ENCODE measurements at regions not wholly inside any gene's neighbourhood (a gene's known extent, or its start where the extent isn't known, plus 50 kb on each side); places are given as distances from the start of the nearest gene placed in this dataset.
"Not testable (repeated sequence)": the region's sequence is repeated elsewhere in the genome, so short reads cannot be mapped to it uniquely, and the experiment has no call there.

- DNase-seq: no peak
Observed at GRCh38 chr4:52373650-52374049, 285.5 kb downstream of the USP46 start.

- DNase-seq: no peak
Observed at GRCh38 chr4:52374877-52375276, 284.2 kb downstream of the USP46 start.

DNA sequence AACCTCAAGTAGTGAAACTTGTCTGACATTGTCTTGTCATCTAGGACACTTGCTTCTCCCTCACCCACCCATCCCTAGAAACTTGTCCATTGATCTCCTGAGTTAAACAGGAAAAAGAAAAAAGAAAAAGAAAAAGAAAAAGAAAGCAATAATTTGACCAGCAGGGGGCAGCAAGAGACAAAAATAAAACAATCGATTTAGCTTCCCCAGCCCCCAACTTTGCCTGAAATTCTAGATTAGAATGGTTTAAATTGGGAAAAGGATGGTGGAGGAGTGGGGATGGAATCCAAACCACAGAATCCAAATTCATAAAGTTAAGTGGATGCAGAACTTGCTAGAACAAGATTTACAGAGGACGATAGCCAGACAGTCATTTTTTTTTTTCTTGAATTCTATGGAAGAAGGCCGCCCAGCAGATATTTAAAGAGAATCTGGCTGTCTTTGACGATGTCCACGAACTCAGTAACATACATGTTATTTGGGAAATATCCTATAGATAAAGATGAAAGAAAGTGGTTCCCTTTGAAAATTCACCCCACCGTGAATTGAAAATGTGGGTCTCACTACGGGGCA lies 282.9 kb downstream of the USP46 start:
- DNase-seq: peak; percentile 13

DNA sequence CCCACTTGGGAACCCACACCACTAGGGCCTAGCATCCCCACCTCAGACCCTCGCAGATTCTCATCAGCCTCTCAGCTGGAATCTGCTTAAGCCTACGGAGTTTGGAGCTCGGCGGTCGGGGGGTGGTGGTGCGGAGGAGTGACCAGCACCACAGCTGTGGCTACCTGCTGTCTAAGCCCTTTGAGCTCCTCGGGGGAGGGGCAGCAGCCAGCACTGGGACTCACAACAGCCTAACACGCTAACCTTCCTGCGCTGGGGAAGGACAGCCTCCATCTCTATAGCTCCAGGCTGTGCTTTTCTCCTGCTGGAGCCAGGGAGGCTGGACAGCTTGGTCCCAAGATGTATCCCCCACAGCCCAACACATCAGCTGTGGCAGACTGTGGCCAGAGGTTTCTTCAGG lies 281.5 kb downstream of the USP46 start:
- no peak for DNase-seq

DNA sequence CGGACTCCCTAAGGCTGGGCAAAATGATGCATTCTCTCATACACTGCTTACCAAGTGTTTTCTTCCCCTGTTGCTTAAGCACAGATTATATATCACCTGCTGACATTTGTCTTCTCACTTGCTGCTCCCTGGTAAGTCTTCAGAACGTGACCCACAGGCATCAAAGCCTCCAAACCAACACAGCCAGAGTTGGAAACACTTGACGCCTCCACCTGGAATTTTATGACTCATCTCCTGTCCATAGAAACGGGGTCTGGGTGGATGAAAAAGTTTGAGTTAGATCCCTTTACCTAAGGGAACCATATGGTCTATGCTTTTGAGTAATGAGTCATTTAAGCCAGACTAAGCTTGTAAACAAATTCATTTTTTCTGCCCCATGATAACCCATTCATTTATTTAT lies 251.6 kb downstream of the USP46 start:
- DNase-seq: no peak

DNA sequence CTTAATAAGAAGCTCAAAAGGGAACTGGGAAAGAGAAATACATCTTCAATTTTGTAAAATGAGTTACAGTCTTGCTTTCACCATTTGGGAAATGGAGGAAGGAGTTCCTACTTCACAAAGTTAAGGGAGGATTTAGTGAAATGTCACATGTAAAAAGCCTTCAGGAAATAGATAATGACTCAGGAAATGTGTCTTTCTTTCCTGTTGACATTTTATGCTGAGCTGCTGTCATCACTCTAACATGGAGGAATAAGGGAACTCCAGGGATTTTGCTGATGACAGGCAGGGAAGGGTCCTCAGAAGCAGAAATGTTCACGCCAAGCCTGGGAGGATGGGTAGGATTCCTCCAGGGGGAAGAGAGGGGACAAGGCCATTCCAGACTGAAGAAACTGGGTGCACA lies 251.1 kb downstream of the USP46 start:
- no peak for DNase-seq

GRCh38 chr4:52408471-52408870 lies 250.6 kb downstream of the USP46 start:
- no peak for DNase-seq

DNA sequence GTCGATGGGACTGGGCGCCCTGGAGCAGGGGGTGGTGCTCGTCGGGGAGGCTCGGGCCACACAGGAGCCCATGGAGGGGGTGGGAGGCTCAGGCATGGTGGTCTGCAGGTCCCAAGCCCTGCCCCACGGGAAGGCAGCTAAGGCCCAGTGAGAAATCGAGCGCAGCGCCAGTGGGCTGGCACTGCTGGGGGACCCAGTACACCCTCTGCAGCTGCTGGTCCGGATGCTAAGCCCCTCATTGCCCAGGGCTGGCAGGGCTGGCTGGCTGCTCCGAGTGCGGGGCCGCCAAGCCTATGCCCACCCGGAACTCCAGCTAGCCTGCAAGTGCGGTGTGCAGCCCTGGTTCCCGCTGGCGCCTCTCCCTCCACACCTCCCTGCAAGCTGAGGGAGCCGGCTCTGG lies 249.3 kb downstream of the USP46 start:
- DNase-seq: not testable (repeated sequence)

GRCh38 chr4:52410971-52411370 lies 248.1 kb downstream of the USP46 start:
- no peak for DNase-seq

DNA sequence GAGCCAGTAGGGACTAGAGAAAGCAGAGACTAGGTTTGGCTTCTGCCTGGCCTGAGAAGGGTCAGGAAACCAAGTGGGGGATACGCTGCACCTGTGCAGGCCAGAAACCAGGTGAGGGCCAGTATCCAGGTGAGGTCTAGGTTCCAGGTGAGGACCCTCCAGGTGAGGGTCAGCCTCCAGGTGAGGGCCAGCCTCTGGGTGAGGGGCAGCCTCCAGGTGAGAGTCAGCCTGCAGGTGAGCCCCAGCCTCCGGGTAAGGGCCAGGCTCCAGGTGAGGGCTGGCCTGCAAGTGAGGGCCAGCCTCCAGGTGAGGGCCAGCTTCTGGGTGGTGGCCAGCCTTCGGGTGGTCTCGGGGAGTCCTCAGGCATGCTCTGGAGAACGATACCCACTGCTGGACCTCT lies 238.8 kb downstream of the USP46 start:
- DNase-seq: no peak

GRCh38 chr4:52421811-52422213 lies 237.3 kb downstream of the USP46 start:
- DNase-seq: no peak

- DNase-seq: no peak
Observed at GRCh38 chr4:52423967-52424366, 235.1 kb downstream of the USP46 start.

DNA sequence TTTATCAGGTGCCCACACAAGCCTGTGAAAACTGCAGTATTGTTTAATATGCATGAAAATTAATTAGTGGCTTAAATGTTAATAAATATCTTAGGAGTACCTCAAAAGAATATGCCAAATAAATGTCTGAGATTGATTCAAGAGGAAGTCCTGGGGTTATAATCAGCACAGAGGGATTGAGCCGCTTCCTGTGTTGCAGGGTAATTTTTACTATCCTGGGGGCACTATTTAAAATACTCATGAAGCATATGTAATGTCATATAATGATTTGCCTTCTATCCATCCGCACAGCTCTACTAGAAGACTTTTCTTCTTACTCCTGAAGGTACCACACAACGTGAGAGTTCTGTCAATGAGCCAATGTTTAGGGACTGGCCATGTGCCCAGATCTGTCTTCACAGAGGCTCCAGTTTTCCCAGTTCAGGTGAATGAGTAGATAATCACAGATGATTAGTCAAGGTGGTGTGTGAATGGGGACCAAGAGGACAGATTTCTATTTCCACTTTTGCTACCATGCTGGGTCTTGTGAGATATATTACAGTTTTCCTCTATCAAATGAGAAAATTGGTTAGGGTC lies 233.3 kb downstream of the USP46 start:
- no peak for DNase-seq

DNA sequence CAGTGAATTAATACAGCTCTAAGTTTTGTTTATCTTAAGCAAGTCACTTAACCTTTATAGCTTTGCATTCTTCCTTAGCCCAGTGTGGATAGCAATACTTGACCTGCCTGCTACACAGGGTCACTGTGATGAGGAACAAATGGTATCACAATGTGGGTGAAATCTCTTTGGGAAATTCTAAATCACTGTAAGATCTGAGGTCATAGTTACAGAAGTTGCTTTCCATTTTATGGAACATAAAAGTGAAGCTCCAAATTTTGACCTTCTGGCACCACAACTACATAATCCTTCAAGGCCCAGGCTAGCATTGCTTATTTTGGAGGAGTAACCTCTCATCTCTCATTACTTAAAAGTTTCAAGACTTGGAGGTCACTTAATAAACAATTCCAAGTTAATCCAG lies 227.7 kb downstream of the USP46 start:
- no peak for DNase-seq

DNA sequence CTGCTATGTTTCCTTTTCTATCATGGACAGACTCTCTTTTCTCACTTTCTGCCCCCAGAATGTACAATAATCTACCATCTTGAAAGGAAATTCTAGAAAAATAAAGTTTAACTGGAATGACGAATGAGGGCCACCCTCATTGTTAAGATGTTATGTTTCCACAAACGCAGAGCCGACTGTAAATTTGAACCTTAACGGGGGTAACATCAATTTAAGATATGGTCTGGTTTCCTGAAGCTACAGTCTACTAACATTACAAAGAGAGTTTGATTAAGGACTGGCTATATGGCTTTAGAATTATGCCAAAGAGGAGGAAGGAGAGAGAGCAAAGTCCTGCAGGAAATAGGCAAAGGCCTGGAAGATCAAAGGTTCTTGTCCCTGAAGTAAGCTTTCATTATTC lies 227.2 kb downstream of the USP46 start:
- no peak for DNase-seq

DNA sequence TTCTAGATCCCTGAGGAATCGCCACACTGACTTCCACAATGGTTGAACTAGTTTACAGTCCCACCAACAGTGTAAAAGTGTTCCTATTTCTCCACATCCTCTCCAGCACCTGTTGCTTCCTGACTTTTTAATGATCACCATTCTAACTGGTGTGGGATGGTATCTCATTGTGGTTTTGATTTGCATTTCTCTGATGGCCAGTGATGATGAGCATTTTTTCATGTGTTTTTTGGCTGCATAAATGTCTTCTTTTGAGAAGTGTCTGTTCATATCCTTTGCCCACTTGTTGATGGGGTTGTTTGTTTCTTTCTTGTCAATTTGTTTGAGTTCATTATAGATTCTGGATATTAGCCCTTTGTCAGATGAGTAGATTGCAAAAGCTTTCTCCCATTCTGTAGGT lies 216.6 kb downstream of the USP46 start:
- not testable (repeated sequence) for DNase-seq

- DNase-seq: no peak
Observed at GRCh38 chr4:52472444-52472843, 186.7 kb downstream of the USP46 start.

DNA sequence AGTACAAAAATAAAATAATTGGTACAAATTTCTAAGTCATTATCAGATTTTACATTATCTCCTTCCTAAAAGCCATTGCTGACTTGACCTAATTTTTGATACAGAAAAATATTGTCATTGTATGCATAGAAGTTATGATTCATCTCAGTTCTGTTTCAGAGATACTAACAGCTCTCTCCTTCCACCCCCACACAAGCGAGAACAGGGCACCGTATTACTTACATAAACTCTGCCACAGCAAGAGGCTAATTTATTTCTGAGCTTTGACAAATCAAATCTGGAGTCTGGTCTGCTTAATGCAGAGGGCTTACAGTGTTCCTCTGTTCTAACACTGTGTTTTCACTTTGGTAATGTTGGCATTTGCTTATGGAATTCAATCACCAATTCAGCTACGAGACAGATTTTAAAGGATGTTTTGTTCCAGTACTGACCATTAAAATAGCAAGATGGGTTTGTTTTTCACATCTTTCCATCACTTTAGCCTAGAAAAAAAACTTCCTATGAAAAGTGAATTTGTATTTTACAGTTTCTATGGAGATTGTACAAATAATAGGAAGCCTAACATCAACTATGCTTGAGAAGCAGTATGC lies 181.8 kb downstream of the USP46 start:
- DNase-seq: no peak

DNA sequence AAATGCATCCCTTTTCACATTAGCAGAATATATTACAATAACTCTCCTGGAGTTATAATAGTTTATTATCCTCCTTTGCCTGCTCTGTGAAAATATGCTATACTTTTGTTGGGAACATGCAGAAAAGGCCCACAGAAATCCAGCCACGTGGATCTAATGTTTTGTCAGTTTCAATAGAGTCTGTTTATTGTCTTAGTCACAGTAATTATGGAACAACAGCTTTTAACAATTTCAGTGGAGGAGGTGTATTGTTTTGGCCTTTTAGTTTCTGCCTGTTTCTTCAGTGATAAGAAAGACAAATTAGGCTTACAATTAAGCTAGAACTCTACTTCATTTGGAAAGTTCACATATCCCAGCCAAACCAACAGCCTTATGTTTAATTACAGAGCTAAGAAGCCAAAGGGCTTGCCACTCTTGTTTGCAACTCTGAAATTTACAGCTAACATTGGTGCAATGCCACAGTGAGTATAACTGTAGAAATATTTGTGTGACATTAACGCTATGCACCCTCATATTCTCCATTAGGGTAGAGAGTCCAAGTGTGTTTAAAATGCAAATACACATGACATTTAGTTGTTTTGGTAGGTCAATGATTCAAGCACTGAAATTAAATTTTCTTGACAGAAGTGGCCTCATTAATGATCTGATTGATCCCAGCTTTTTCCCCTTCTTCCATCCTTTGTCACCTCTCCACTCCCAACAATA lies 175.8 kb downstream of the USP46 start:
- no peak for DNase-seq

DNA sequence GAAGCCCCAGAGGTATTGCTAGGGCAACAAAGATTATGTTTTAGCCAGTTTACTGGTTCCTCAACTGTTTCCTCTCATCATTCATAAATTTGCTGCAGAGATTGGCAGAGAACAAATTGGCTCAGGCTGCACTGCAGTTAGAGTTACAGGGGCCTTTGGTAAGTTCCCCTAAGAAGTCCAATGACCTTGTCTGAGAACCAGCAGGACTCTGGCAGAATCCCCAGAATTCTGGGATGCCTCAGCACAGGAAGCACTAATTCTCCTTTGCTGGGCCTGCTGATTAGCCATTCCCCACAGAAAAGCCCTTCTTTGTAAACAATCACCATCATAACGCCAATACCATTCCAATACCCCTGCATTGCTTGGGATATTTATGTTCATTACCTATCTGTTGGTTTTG lies 151.3 kb downstream of the USP46 start:
- no peak for DNase-seq

- DNase-seq: no peak
Observed at GRCh38 chr4:52510939-52511565, 148.0 kb downstream of the USP46 start.

- no peak for DNase-seq
Observed at GRCh38 chr4:52511825-52512224, 147.3 kb downstream of the USP46 start.

DNA sequence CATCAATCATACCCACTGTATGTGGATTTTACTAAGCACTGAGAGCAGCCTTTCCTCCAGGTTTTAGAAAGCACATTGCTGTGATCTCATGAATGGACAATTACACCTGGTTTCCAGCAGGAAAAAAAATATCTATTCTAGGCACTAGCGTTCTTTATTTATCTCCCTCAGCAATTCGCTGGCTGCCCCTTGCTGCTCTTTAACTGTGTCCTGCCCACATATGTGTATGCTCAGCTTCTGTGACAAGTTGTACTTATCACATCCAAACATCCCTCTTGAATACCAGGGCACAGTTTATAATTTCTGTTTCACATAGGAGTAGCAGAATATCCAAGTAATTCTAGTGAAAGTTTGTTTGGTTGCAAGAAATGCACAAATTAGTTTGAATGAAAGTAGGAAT lies 146.8 kb downstream of the USP46 start:
- no peak for DNase-seq

DNA sequence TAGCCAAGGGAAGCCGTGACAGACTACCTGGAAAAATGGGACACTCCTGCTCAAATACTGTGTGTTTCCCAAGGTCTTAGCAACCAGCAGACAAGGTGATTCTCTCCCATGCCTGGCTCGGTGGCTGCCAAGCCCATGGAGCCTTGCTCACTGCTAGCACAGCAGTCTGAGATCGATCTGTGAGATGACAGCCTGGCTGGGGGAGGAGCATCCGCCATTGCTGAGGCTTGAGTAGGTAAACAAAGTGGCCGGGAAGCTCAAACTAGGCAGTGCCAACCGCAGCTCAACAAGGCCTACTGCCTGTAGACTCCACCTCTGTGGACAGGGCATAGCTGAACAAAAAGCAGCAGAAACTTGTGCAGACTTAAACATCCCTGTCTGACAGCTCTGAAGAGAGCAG lies 137.0 kb downstream of the USP46 start:
- not testable (repeated sequence) for DNase-seq

All from stimulated activated CD4-positive, alpha-beta T cell treated with anti-CD3 and anti-CD28 coated beads, Interleukin-4, amount 100 ng/mL, for 24 hours (primary cell).